Activated T-helper 1 cell treated with anti-CD3 and anti-CD28 coated beads, Interleukin-12 subunit alpha, Interleukin-12 subunit beta, Interleukin-2, Interleukin-4 antibody, amounts not matched to agents 30 ng/mL and 10 ng/mL and 1 ng/mL, durations not matched to agents 14 hours and 24 hours and 36 hours (primary cell): ENCODE measurements at regions not wholly inside any gene's neighbourhood (a gene's known extent, or its start where the extent isn't known, plus 50 kb on each side); places are given as distances from the start of the nearest gene placed in this dataset.
"Not testable (repeated sequence)": the region's sequence is repeated elsewhere in the genome, so short reads cannot be mapped to it uniquely, and the experiment has no call there.

Experiments used
- DNase-seq: peaks from one replicate; pipeline ENCODE4 v3.0.0; 2021; ENCODE audit warnings: low spot score
- H3K27ac Mint-ChIP-seq: one replicate; pipeline ENCODE4 v1.8.0; 2021; ENCODE audit warnings: mild to moderate bottlenecking, mixed read lengths
- H3K27me3 Mint-ChIP-seq: one replicate; pipeline ENCODE4 v1.8.0; 2022; ENCODE audit warnings: mild to moderate bottlenecking, moderate library complexity, mixed read lengths; ENCODE audit not compliant: insufficient read depth
- H3K36me3 Mint-ChIP-seq: one replicate; pipeline ENCODE4 v1.8.0; 2021; ENCODE audit warnings: low read depth, mixed read lengths
- H3K4me1 Mint-ChIP-seq: one replicate; pipeline ENCODE4 v1.8.0; 2021; ENCODE audit warnings: low read depth, mixed read lengths
- H3K4me3 Mint-ChIP-seq: one replicate; pipeline ENCODE4 v1.8.0; 2021; ENCODE audit warnings: mild to moderate bottlenecking, moderate library complexity, mixed read lengths
- H3K9me3 Mint-ChIP-seq: one replicate; pipeline ENCODE4 v1.8.0; 2021; ENCODE audit warnings: mixed read lengths
- intact Hi-C: fragments of 100-400 bp; cut with micrococcal nuclease; formaldehyde crosslinking; loops from one replicate; pipeline ENCODE4 v1.15.1; 2024

GRCh38 chr5:67879620-67880510, 335.7 kb upstream of the PIK3R1 start:
- no peak overlapping the region for H3K4me3 Mint-ChIP-seq
- peaks cover 2% of the 10 kb centered on the region for H3K27me3 Mint-ChIP-seq
- no peaks in the 10 kb centered on the region for H3K36me3 Mint-ChIP-seq
- no peaks in the 10 kb centered on the region for H3K4me1 Mint-ChIP-seq
- H3K27ac Mint-ChIP-seq: no peak overlapping the region
- no peak for DNase-seq
- H3K9me3 Mint-ChIP-seq: no peaks in the 10 kb centered on the region
- intact Hi-C loops: no loop called here

- Mint-ChIP-seq H3K27me3 (peaks cover 2% of the 10 kb centered on the region), H3K4me3 (no peak overlapping the region), H3K27ac (no peak overlapping the region), H3K4me1 (no peaks in the 10 kb centered on the region), H3K36me3 (no peaks in the 10 kb centered on the region), H3K9me3 (no peaks in the 10 kb centered on the region)
- intact Hi-C loops: no loop called here
- DNase-seq: no peak
Observed at GRCh38 chr5:67878933-67879332, 336.6 kb upstream of the PIK3R1 start.

- intact Hi-C loops: no loop called here
- H3K36me3 Mint-ChIP-seq: no peaks in the 10 kb centered on the region
- H3K4me1 Mint-ChIP-seq: no peaks in the 10 kb centered on the region
- H3K27me3 Mint-ChIP-seq: peaks cover 2% of the 10 kb centered on the region
- DNase-seq: no peak
- H3K4me3 Mint-ChIP-seq: no peak overlapping the region
- H3K9me3 Mint-ChIP-seq: no peaks in the 10 kb centered on the region
- no peak overlapping the region for H3K27ac Mint-ChIP-seq
Observed at GRCh38 chr5:67876371-67876770, 339.2 kb upstream of the PIK3R1 start.

GRCh38 chr5:67875601-67876000, 340.0 kb upstream of the PIK3R1 start:
- DNase-seq: no peak
- no peaks in the 10 kb centered on the region for H3K9me3 Mint-ChIP-seq
- H3K27ac Mint-ChIP-seq: no peak overlapping the region
- H3K27me3 Mint-ChIP-seq: no peaks in the 10 kb centered on the region
- H3K4me1 Mint-ChIP-seq: no peaks in the 10 kb centered on the region
- H3K4me3 Mint-ChIP-seq: no peak overlapping the region
- intact Hi-C loops: no loop called here
- no peaks in the 10 kb centered on the region for H3K36me3 Mint-ChIP-seq

GRCh38 chr5:67873935-67874334, 341.6 kb upstream of the PIK3R1 start:
- H3K9me3 Mint-ChIP-seq: no peaks in the 10 kb centered on the region

GRCh38 chr5:67870662-67871061, 344.9 kb upstream of the PIK3R1 start:
- Mint-ChIP-seq H3K27ac (no peak overlapping the region), H3K4me3 (no peak overlapping the region), H3K27me3 (peaks cover 2% of the 10 kb centered on the region), H3K36me3 (no peaks in the 10 kb centered on the region), H3K9me3 (no peaks in the 10 kb centered on the region), H3K4me1 (no peaks in the 10 kb centered on the region)
- intact Hi-C loops: no loop called here
- DNase-seq: no peak

More at GRCh38 chr5:67873935-67874334, 341.6 kb upstream of the PIK3R1 start:
- no peak for DNase-seq
- H3K27ac Mint-ChIP-seq: no peak overlapping the region
- H3K27me3 Mint-ChIP-seq: no peaks in the 10 kb centered on the region
- no peak overlapping the region for H3K4me3 Mint-ChIP-seq
- no peaks in the 10 kb centered on the region for H3K36me3 Mint-ChIP-seq
- intact Hi-C loops: no loop called here
- H3K4me1 Mint-ChIP-seq: no peaks in the 10 kb centered on the region

- intact Hi-C loops, H3K27ac Mint-ChIP-seq, H3K9me3 Mint-ChIP-seq, H3K4me3 Mint-ChIP-seq, DNase-seq, H3K27me3 Mint-ChIP-seq, H3K4me1 Mint-ChIP-seq, H3K36me3 Mint-ChIP-seq: not testable (repeated sequence)
Observed at GRCh38 chr5:67864335-67864734, 351.2 kb upstream of the PIK3R1 start.

GRCh38 chr5:67858471-67859031, 357.0 kb upstream of the PIK3R1 start:
- no peaks in the 10 kb centered on the region for H3K36me3 Mint-ChIP-seq
- DNase-seq: no peak
- no peak overlapping the region for H3K4me3 Mint-ChIP-seq
- intact Hi-C loops: no loop called here
- H3K4me1 Mint-ChIP-seq: no peaks in the 10 kb centered on the region
- peaks cover 3% of the 10 kb centered on the region for H3K9me3 Mint-ChIP-seq
- H3K27ac Mint-ChIP-seq: no peak overlapping the region
- peaks cover 2% of the 10 kb centered on the region for H3K27me3 Mint-ChIP-seq

- H3K4me3 Mint-ChIP-seq: no peak overlapping the region
- peaks cover 2% of the 10 kb centered on the region for H3K27me3 Mint-ChIP-seq
- no peaks in the 10 kb centered on the region for H3K36me3 Mint-ChIP-seq
- H3K27ac Mint-ChIP-seq: no peak overlapping the region
- intact Hi-C loops: no loop called here
- DNase-seq: no peak
- peaks cover 8% of the 10 kb centered on the region for H3K9me3 Mint-ChIP-seq
- H3K4me1 Mint-ChIP-seq: no peaks in the 10 kb centered on the region
Observed at GRCh38 chr5:67857502-67857901, 358.1 kb upstream of the PIK3R1 start.

- Mint-ChIP-seq H3K36me3 (no peaks in the 10 kb centered on the region), H3K9me3 (peaks cover 8% of the 10 kb centered on the region), H3K4me1 (no peaks in the 10 kb centered on the region), H3K27me3 (peaks cover 2% of the 10 kb centered on the region), H3K27ac (no peak overlapping the region), H3K4me3 (no peak overlapping the region)
- intact Hi-C loops: no loop called here
- DNase-seq: no peak
Observed at GRCh38 chr5:67855523-67855922, 360.0 kb upstream of the PIK3R1 start.

- H3K36me3 Mint-ChIP-seq, H3K4me1 Mint-ChIP-seq, H3K27ac Mint-ChIP-seq, DNase-seq, intact Hi-C loops, H3K9me3 Mint-ChIP-seq, H3K27me3 Mint-ChIP-seq, H3K4me3 Mint-ChIP-seq: not testable (repeated sequence)
Observed at GRCh38 chr5:67850906-67851305, 364.6 kb upstream of the PIK3R1 start.

- H3K36me3 Mint-ChIP-seq: no peaks in the 10 kb centered on the region
- no peak overlapping the region for H3K4me3 Mint-ChIP-seq
- intact Hi-C loops: no loop called here
- no peak overlapping the region for H3K27ac Mint-ChIP-seq
- H3K4me1 Mint-ChIP-seq: no peaks in the 10 kb centered on the region
- H3K27me3 Mint-ChIP-seq: no peaks in the 10 kb centered on the region
- DNase-seq: no peak
- no peaks in the 10 kb centered on the region for H3K9me3 Mint-ChIP-seq
Observed at GRCh38 chr5:67844924-67845323, 370.6 kb upstream of the PIK3R1 start.

- H3K9me3 Mint-ChIP-seq: no peaks in the 10 kb centered on the region
- no peak overlapping the region for H3K27ac Mint-ChIP-seq
- intact Hi-C loops: no loop called here
- no peaks in the 10 kb centered on the region for H3K4me1 Mint-ChIP-seq
- no peaks in the 10 kb centered on the region for H3K27me3 Mint-ChIP-seq
- H3K36me3 Mint-ChIP-seq: no peaks in the 10 kb centered on the region
- no peak for DNase-seq
- H3K4me3 Mint-ChIP-seq: no peak overlapping the region
Observed at GRCh38 chr5:67842806-67843205, 372.8 kb upstream of the PIK3R1 start.
